Testis (tissue), 2 donors: ENCODE measurements at regions not wholly inside any gene's neighbourhood (a gene's known extent, or its start where the extent isn't known, plus 50 kb on each side); places are given as distances from the start of the nearest gene placed in this dataset.

Experiments used
- CTCF ChIP-seq, 3 experiments: fragments of 450-650 bp in 2 of 3; fragments of 200-600 bp in 1 of 3; sonication (generic) in 1 of 3; IDR thresholded peaks; one replicate each; pipeline ENCODE4 v1.5.1; 2016 to 2019; ENCODE audit warnings: antibody characterized with exemption in 3 of 3, mild to moderate bottlenecking in 2 of 3, moderate library complexity in 1 of 3
- POLR2A ChIP-seq: fragments of 450-650 bp; IDR thresholded peaks from one replicate; pipeline ENCODE4 v1.6.1; 2017; ENCODE audit warnings: antibody characterized with exemption, mild to moderate bottlenecking, moderate library complexity

- TF ChIP-seq CTCF (IDR thresholded peaks at IDR 0.05) (no peak), POLR2A (no peak)
These were observed 73.2 kb downstream of the CEBPB start for GRCh38 chr20:50263831-50264230.
